ENCODE measurements at regions not wholly inside any gene's neighbourhood (a gene's known extent, or its start where the extent isn't known, plus 50 kb on each side); places are given as distances from the start of the nearest gene placed in this dataset.

GRCh38 chr9:106072421-106072820 lies 378.1 kb downstream of the TMEM38B start:
- intact Hi-C loops (cut with micrococcal nuclease; ENCODE audit: unreplicated experiment): no loop called here
- Mint-ChIP-seq H3K36me3 (ENCODE audit: insufficient read depth, unreplicated experiment) (no peaks in the 10 kb centered on the region), H3K27ac (ENCODE audit: unreplicated experiment) (no peak overlapping the region), H3K4me3 (ENCODE audit: unreplicated experiment) (no peak overlapping the region), H3K4me1 (ENCODE audit: low read depth, unreplicated experiment) (no peaks in the 10 kb centered on the region), H3K9me3 (ENCODE audit: unreplicated experiment) (peaks cover 17% of the 10 kb centered on the region), H3K27me3 (ENCODE audit: insufficient read depth, unreplicated experiment) (no peaks in the 10 kb centered on the region)
- no peak for TF ChIP-seq CTCF (IDR thresholded peaks at IDR 0.05; ENCODE audit: insufficient read depth in 1 of 2, low read depth in 1 of 2, low read length in 1 of 2, severe bottlenecking in 1 of 2, unreplicated experiment in 1 of 2)
- ChIA-PET POLR2A (no interaction called here), CTCF (no interaction called here)
- DNase-seq: no peak
- H3K4me1 ChIP-seq: no peaks in the 10 kb centered on the region; the same call in 1 of the 2 replicates
- H3K4me3 ChIP-seq (ENCODE audit: low read depth, low read length): no peak overlapping the region
- H3K36me3 ChIP-seq (ENCODE audit: control insufficient read depth, insufficient read depth, low read length): no peaks in the 10 kb centered on the region
- BruUV-seq (replicated peaks): no TSS peak
- H3K9me3 ChIP-seq: no peaks in the 10 kb centered on the region
- H3K27me3 ChIP-seq (replicated peaks; ENCODE audit: control insufficient read depth, insufficient read depth, low read length): no peaks in the 10 kb centered on the region

GRCh38 chr9:106074006-106074405 lies 379.7 kb downstream of the TMEM38B start:
- Histone ChIP-seq H3K36me3 (ENCODE audit: control insufficient read depth, insufficient read depth, low read length) (no peaks in the 10 kb centered on the region), H3K9me3 (no peaks in the 10 kb centered on the region), H3K27me3 (replicated peaks; ENCODE audit: control insufficient read depth, insufficient read depth, low read length) (no peaks in the 10 kb centered on the region), H3K4me3 (ENCODE audit: low read depth, low read length) (no peak overlapping the region), H3K4me1 (peaks cover 9% of the 10 kb centered on the region; the same call in 1 of the 2 replicates)
- H3K36me3 Mint-ChIP-seq (ENCODE audit: insufficient read depth, unreplicated experiment): no peaks in the 10 kb centered on the region
- DNase-seq: no peak
- no peaks in the 10 kb centered on the region for H3K27me3 Mint-ChIP-seq (ENCODE audit: insufficient read depth, unreplicated experiment)
- ChIA-PET POLR2A (no interaction called here), CTCF (no interaction called here)
- intact Hi-C loops (cut with micrococcal nuclease; ENCODE audit: unreplicated experiment): no loop called here
- no peak for TF ChIP-seq CTCF (IDR thresholded peaks at IDR 0.05; ENCODE audit: insufficient read depth in 1 of 2, low read depth in 1 of 2, low read length in 1 of 2, severe bottlenecking in 1 of 2, unreplicated experiment in 1 of 2)
- H3K4me1 Mint-ChIP-seq (ENCODE audit: low read depth, unreplicated experiment): no peaks in the 10 kb centered on the region
- peaks cover 1% of the 10 kb centered on the region for H3K9me3 Mint-ChIP-seq (ENCODE audit: unreplicated experiment)
- no peak overlapping the region for H3K4me3 Mint-ChIP-seq (ENCODE audit: unreplicated experiment)
- no TSS peak for BruUV-seq (replicated peaks)
- no peak overlapping the region for H3K27ac Mint-ChIP-seq (ENCODE audit: unreplicated experiment)

- no TSS peak for BruUV-seq (replicated peaks)
- ChIA-PET POLR2A (no interaction called here), CTCF (no interaction called here)
- no peaks in the 10 kb centered on the region for H3K27me3 Mint-ChIP-seq (ENCODE audit: insufficient read depth, unreplicated experiment)
- no peaks in the 10 kb centered on the region for H3K36me3 Mint-ChIP-seq (ENCODE audit: insufficient read depth, unreplicated experiment)
- H3K4me3 Mint-ChIP-seq (ENCODE audit: unreplicated experiment): no peak overlapping the region
- no peaks in the 10 kb centered on the region for H3K9me3 Mint-ChIP-seq (ENCODE audit: unreplicated experiment)
- no peaks in the 10 kb centered on the region for H3K4me1 Mint-ChIP-seq (ENCODE audit: low read depth, unreplicated experiment)
- Histone ChIP-seq H3K9me3 (no peaks in the 10 kb centered on the region), H3K4me3 (ENCODE audit: low read depth, low read length) (no peak overlapping the region), H3K27me3 (replicated peaks; ENCODE audit: control insufficient read depth, insufficient read depth, low read length) (no peaks in the 10 kb centered on the region), H3K36me3 (ENCODE audit: control insufficient read depth, insufficient read depth, low read length) (no peaks in the 10 kb centered on the region), H3K4me1 (peaks cover 9% of the 10 kb centered on the region; the same call in 1 of the 2 replicates)
- no peak overlapping the region for H3K27ac Mint-ChIP-seq (ENCODE audit: unreplicated experiment)
- no peak for DNase-seq
- TF ChIP-seq CTCF (IDR thresholded peaks at IDR 0.05; ENCODE audit: insufficient read depth in 1 of 2, low read depth in 1 of 2, low read length in 1 of 2, severe bottlenecking in 1 of 2, unreplicated experiment in 1 of 2): no peak
- intact Hi-C loops (cut with micrococcal nuclease; ENCODE audit: unreplicated experiment): no loop called here
Observed at GRCh38 chr9:106075236-106075959, 381.1 kb downstream of the TMEM38B start.
